ENCODE measurements at regions not wholly inside any gene's neighbourhood (a gene's known extent, or its start where the extent isn't known, plus 50 kb on each side); places are given as distances from the start of the nearest gene placed in this dataset.

DNA sequence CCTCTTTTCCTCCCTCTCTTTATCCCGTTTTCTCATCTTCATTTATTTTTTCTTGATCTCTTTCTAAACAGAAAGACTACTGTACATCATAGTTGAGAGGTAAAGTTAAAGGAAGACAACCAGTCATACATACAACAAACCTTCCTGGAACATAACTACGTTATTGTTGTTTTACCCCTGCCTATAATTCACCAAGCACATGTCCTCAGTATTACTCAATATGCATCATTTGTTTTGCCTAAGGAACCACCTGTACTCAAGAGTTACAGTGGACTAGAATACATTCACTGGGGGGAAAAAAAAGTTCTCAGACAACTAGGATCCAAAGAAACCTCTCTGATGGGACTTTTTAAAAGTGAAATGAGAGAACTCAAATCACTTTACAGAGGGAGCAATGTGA lies 344.7 kb upstream of the RBMS3 start:
- ChIA-PET SMC1A (ENCODE audit: uncharacterized antibody, unreplicated experiment) (interaction anchor here (1.2 to 1.5 kb wide), 2 partner anchors 21 to 343 kb away, joined by 3 to 4 read pairs; no protein-coding TSS in a partner anchor), RAD21 (ENCODE audit: unreplicated experiment) (interaction anchor here (1.9 kb wide), 1 partner anchor 20 kb away, joined by 9 read pairs; no protein-coding TSS in a partner anchor), POLR2A (no interaction called here), CTCF (interaction anchor here (1.0 to 1.7 kb wide), 2 partner anchors 19 to 20 kb away, joined by 4 read pairs; no protein-coding TSS in a partner anchor)
- no TSS peak for BruUV-seq (replicated peaks)
- no peak overlapping the region for H3K27ac ChIP-seq (ENCODE audit: control insufficient read depth, insufficient read depth)
- TF ChIP-seq EP300 (IDR thresholded peaks at IDR 0.05; ENCODE audit: borderline replicate concordance in 1 of 2, control insufficient read depth in 1 of 2, low read depth in 2 of 2, low read length in 2 of 2): no peak
- TF ChIP-seq, protein P1, sequence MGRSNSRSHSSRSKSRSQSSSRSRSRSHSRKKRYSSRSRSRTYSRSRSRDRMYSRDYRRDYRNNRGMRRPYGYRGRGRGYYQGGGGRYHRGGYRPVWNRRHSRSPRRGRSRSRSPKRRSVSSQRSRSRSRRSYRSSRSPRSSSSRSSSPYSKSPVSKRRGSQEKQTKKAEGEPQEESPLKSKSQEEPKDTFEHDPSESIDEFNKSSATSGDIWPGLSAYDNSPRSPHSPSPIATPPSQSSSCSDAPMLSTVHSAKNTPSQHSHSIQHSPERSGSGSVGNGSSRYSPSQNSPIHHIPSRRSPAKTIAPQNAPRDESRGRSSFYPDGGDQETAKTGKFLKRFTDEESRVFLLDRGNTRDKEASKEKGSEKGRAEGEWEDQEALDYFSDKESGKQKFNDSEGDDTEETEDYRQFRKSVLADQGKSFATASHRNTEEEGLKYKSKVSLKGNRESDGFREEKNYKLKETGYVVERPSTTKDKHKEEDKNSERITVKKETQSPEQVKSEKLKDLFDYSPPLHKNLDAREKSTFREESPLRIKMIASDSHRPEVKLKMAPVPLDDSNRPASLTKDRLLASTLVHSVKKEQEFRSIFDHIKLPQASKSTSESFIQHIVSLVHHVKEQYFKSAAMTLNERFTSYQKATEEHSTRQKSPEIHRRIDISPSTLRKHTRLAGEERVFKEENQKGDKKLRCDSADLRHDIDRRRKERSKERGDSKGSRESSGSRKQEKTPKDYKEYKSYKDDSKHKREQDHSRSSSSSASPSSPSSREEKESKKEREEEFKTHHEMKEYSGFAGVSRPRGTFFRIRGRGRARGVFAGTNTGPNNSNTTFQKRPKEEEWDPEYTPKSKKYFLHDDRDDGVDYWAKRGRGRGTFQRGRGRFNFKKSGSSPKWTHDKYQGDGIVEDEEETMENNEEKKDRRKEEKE (IDR thresholded peaks at IDR 0.05): no peak
- no peak for TF ChIP-seq SMAD5 (IDR thresholded peaks at IDR 0.05; ENCODE audit: low read depth)
- TF ChIP-seq, protein P2, sequence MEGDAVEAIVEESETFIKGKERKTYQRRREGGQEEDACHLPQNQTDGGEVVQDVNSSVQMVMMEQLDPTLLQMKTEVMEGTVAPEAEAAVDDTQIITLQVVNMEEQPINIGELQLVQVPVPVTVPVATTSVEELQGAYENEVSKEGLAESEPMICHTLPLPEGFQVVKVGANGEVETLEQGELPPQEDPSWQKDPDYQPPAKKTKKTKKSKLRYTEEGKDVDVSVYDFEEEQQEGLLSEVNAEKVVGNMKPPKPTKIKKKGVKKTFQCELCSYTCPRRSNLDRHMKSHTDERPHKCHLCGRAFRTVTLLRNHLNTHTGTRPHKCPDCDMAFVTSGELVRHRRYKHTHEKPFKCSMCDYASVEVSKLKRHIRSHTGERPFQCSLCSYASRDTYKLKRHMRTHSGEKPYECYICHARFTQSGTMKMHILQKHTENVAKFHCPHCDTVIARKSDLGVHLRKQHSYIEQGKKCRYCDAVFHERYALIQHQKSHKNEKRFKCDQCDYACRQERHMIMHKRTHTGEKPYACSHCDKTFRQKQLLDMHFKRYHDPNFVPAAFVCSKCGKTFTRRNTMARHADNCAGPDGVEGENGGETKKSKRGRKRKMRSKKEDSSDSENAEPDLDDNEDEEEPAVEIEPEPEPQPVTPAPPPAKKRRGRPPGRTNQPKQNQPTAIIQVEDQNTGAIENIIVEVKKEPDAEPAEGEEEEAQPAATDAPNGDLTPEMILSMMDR (IDR thresholded peaks at IDR 0.05 in 2 of 3, conservative IDR thresholded peaks at IDR 0.05 in 1 of 3; ENCODE audit: control insufficient read depth in 2 of 3, extremely low read depth in 1 of 3, insufficient read depth in 1 of 3, low read depth in 3 of 3, low read length in 3 of 3): no peak
- TF ChIP-seq POU2F2 (IDR thresholded peaks at IDR 0.05; ENCODE audit: borderline replicate concordance, low read depth, low read length): no peak
- TF ChIP-seq SMC3 (IDR thresholded peaks at IDR 0.05; ENCODE audit: borderline replicate concordance, low read length): no peak
- no peak for TF ChIP-seq HDAC6 (IDR thresholded peaks at IDR 0.05; ENCODE audit: unreplicated experiment)
- no peak for TF ChIP-seq ZNF384 (IDR thresholded peaks at IDR 0.05; ENCODE audit: borderline replicate concordance, low read depth, low read length)
- TF ChIP-seq BCL11A (IDR thresholded peaks at IDR 0.05; ENCODE audit: low read depth, low read length): no peak
- no peak for DNase-seq (ENCODE audit: low read depth, low spot score)
- no peak overlapping the region for H3K9ac ChIP-seq (ENCODE audit: control insufficient read depth, insufficient read depth, low read length)
- peaks cover 18% of the 10 kb centered on the region for H3K4me1 ChIP-seq (ENCODE audit: control insufficient read depth, insufficient read depth, low read length)
- H3K4me3 ChIP-seq: no peak overlapping the region
- H3K27me3 ChIP-seq (replicated peaks in 1 of 2; ENCODE audit: control insufficient read depth in 2 of 2, insufficient read depth in 2 of 2, low read length in 1 of 2): no peaks in the 10 kb centered on the region
- H3K36me3 ChIP-seq (ENCODE audit: control insufficient read depth in 2 of 2, insufficient read depth in 2 of 2, low read length in 1 of 2): no peaks in the 10 kb centered on the region
- intact Hi-C loops (cut with micrococcal nuclease; ENCODE audit: unreplicated experiment): no loop called here
- no peaks in the 10 kb centered on the region for H3K79me2 ChIP-seq (ENCODE audit: control insufficient read depth, insufficient read depth, low read length)
- H3K9me3 ChIP-seq (replicated peaks; ENCODE audit: control insufficient read depth, insufficient read depth, low read length): no peaks in the 10 kb centered on the region; the same call in 2 of the 3 replicates
- no peak overlapping the region for H3K4me2 ChIP-seq (ENCODE audit: control insufficient read depth, insufficient read depth)
- no peak for ATAC-seq
- in situ Hi-C loops (cut with MboI): no loop called here
- H2AFZ ChIP-seq (ENCODE audit: control insufficient read depth, low read depth, low read length): no peak overlapping the region; the same call in 1 of the 2 replicates
- 36% methylated on average over 2 of the region's 2 CpGs for WGBS (ENCODE audit: insufficient coverage, insufficient replicate concordance, low lambda C conversion rate, missing lambda C conversion rate)
- FAIRE-seq: no peak
- no peaks in the 10 kb centered on the region for H4K20me1 ChIP-seq (ENCODE audit: control insufficient read depth, insufficient read depth)

All from GM12878 (cell line).